Upper lobe of right lung (tissue), 1 donor: ENCODE measurements at regions not wholly inside any gene's neighbourhood (a gene's known extent, or its start where the extent isn't known, plus 50 kb on each side); places are given as distances from the start of the nearest gene placed in this dataset.

Source experiments
- ATAC-seq: fragments of 200-7000 bp; cut with Tn5 transposase; one replicate; pipeline ENCODE4 v1.9.1; 2020; ENCODE audit warnings: mild to moderate bottlenecking, moderate library complexity
- DNase-seq: peaks from one replicate; pipeline ENCODE4 v3.0.0-alpha.2; 2020
- H3K27ac ChIP-seq: fragments of 200-600 bp; one replicate; pipeline ENCODE4 v1.8.0; 2022
- H3K27me3 ChIP-seq: fragments of 200-600 bp; one replicate; pipeline ENCODE4 v1.8.0; 2022; ENCODE audit warnings: mild to moderate bottlenecking
- H3K36me3 ChIP-seq: fragments of 200-600 bp; one replicate; pipeline ENCODE4 v1.8.0; 2022
- H3K4me1 ChIP-seq: fragments of 200-600 bp; one replicate; pipeline ENCODE4 v1.8.0; 2022
- H3K4me3 ChIP-seq: fragments of 200-600 bp; one replicate; pipeline ENCODE4 v1.8.0; 2022; ENCODE audit warnings: mild to moderate bottlenecking
- H3K9me3 ChIP-seq: fragments of 200-600 bp; one replicate; pipeline ENCODE4 v1.8.0; 2022
- intact Hi-C: fragments of 100-400 bp; cut with DNase I; formaldehyde crosslinking; loops from one replicate; pipeline ENCODE4 v1.11.0; 2022
- TF ChIP-seq, protein P1 (sequence below): fragments of 200-600 bp; IDR thresholded peaks from one replicate; pipeline ENCODE4 v1.8.0; 2022; ENCODE audit warnings: antibody characterized with exemption
- donor health status: DM: no; HTN: yes; CAD: no; lungs with severe emphysema.

DNA sequence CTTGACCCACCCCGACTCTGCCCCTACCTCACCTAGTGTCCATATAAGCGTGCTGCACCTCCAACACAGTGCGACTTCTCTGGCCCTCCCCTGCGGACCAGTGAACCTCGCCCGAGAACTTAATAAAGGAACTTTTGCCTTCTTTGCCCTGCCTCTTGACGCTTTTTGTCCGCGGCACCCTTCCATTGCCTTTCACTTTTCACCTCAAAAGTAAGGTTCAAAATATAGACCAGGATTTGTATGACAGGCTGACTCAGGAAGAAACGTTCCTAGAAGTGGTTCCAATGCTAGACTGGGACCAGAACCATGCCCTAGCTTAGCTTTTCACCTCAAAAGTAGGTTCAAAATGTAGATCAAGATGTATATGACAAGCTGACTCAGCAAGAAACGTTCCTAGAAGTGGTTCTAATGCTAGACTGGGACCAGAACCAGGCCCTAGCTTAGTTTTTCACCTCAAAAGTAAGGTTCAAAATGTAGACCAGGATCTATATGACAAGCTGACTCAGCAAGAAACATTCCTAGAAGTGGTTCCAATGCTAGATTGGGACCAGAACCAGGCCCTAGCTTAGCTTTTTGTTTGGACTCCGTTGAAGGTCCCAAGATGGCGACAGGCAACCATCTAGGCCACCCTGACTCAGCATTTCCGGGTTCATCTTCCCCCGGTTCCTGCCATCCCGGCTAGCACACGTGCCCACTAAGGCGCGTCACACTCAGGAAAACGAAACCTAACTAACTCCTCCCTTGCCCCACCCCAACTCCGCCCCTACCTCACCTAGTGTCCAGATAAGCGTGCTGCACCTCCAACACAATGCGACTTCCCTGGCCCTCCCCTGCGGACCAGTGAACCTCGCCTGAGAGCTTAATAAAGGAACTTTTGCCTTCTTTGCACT lies 51.0 kb upstream of the TMEM97 start:
- no peak for ATAC-seq
- intact Hi-C loops: no loop called here
- Histone ChIP-seq H3K4me1 (no peaks in the 10 kb centered on the region), H3K27ac (no peak overlapping the region), H3K4me3 (no peak overlapping the region), H3K9me3 (no peaks in the 10 kb centered on the region), H3K36me3 (no peaks in the 10 kb centered on the region), H3K27me3 (no peaks in the 10 kb centered on the region)
- TF ChIP-seq, protein P1, sequence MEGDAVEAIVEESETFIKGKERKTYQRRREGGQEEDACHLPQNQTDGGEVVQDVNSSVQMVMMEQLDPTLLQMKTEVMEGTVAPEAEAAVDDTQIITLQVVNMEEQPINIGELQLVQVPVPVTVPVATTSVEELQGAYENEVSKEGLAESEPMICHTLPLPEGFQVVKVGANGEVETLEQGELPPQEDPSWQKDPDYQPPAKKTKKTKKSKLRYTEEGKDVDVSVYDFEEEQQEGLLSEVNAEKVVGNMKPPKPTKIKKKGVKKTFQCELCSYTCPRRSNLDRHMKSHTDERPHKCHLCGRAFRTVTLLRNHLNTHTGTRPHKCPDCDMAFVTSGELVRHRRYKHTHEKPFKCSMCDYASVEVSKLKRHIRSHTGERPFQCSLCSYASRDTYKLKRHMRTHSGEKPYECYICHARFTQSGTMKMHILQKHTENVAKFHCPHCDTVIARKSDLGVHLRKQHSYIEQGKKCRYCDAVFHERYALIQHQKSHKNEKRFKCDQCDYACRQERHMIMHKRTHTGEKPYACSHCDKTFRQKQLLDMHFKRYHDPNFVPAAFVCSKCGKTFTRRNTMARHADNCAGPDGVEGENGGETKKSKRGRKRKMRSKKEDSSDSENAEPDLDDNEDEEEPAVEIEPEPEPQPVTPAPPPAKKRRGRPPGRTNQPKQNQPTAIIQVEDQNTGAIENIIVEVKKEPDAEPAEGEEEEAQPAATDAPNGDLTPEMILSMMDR: no peak
- no peak for DNase-seq

DNA sequence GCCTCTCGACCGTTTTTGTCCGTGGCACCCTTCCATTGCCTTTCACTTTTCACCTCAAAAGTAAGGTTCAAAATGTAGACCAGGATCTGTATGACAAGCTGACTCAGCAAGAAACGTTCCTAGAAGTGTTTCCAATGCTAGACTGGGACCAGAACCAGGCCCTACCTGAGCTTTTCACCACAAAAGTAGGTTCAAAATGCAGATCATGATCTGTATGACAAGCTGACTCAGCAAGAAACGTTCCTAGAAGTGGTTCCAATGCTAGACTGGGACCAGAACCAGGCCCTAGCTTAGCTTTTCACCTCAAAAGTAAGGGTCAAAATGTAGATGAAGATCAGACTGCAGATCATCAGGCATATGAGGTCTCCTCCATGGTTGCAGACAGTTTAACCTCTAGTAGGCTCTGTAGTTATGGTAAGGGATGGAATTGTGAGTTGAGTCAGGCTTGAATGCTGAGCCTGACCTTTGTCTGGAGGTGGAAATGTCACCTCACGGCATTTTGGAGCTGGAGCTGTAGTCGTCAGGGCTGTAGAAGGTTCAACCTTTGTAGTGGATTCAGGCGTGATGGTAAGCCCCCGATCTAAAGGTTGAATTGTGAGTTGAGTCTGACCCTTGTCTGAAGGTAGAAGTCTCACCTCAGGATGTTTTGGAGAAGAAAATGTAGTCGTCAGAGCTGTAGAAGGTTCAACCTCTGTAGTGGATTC lies 50.2 kb upstream of the TMEM97 start:
- no peaks in the 10 kb centered on the region for H3K36me3 ChIP-seq
- ATAC-seq (no peak), DNase-seq (no peak)
- TF ChIP-seq, protein P1: no peak
- intact Hi-C loops: no loop called here
- no peaks in the 10 kb centered on the region for H3K4me1 ChIP-seq
- H3K27ac ChIP-seq: no peak overlapping the region
- H3K27me3 ChIP-seq: no peaks in the 10 kb centered on the region
- H3K4me3 ChIP-seq: no peak overlapping the region
- no peaks in the 10 kb centered on the region for H3K9me3 ChIP-seq
